8988T (cell line): ENCODE measurements at regions not wholly inside any gene's neighbourhood (a gene's known extent, or its start where the extent isn't known, plus 50 kb on each side); places are given as distances from the start of the nearest gene placed in this dataset.

ENCODE experiments used
- DNase-seq: peaks from one replicate; pipeline ENCODE4 v3.0.0; 2011

DNA sequence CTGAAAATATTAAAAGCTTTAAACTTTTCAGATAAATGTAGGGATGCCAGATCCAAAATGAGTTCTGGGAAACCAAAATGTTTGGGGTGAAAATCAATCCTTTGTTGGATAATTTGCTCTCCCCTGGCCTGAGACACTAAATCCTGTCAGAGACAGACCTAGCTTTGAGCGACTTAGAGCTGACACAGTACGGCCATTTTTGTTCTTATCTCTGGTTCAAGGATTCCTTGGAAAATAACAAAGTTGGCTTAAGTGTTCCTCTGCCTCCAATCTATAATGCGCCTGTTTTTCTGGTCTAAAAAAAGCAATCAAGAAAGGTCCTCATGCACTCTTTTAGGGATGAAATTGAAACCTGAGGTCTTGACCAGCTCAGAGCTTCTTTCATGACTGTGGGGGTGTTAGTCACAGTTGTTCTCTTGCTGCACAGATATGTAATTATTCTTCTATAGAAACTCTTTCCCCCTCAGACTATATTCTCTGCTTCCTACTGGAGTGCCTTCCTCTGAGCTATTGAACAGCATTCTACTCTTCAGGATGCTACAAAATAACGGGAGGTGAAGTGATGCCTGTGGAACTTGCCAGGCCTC is 52.3 kb upstream of the EGLN3 start:
- no peak for DNase-seq
